PC-3 (cell line): ENCODE measurements at regions not wholly inside any gene's neighbourhood (a gene's known extent, or its start where the extent isn't known, plus 50 kb on each side); places are given as distances from the start of the nearest gene placed in this dataset.

Source experiments
- ATAC-seq: fragments of 200-7000 bp; cut with Tn5 transposase; 2 replicates; pipeline ENCODE4 v1.9.1; 2020; ENCODE audit warnings: mild to moderate bottlenecking, moderate library complexity
- BruUV-seq: library from RNA; stranded (reverse); fragments of 400-500 nt; replicated peaks from 2 replicates; lab custom pipeline; 2021; lab: Mats Ljungman, UMichigan
- CTCF ChIA-PET: fragments of 300-600 bp; sonication (Branson Sonifier 250); formaldehyde crosslinking; loops from one replicate; lab custom pipeline; 2022; ENCODE audit warnings: antibody characterized with exemption; lab: Charles Lee
- POLR2A ChIA-PET: fragments of 300-600 bp; sonication (Branson Sonifier 250); formaldehyde crosslinking; loops from one replicate; lab custom pipeline; 2022; ENCODE audit warnings: antibody characterized with exemption; ENCODE audit not compliant: unreplicated experiment; lab: Charles Lee
- DNase-seq: peaks from one replicate; pipeline ENCODE4 v3.0.0-alpha.2; 2015
- H2AFZ ChIP-seq: fragments of 300-600 bp; sonication (generic); 2 replicates; pipeline ENCODE4 v1.6.0; 2016; ENCODE audit warnings: antibody characterized with exemption, low read length
- H3F3A ChIP-seq: fragments of 300-600 bp; sonication (generic); one replicate; pipeline ENCODE4 v1.6.0; 2017; ENCODE audit warnings: antibody characterized with exemption, low read length, control low read depth, mild to moderate bottlenecking; ENCODE audit not compliant: unreplicated experiment
- H3K27ac ChIP-seq: fragments of 300-600 bp; sonication (generic); 2 replicates; pipeline ENCODE4 v1.5.1; 2016; ENCODE audit warnings: mild to moderate bottlenecking, low read length
- H3K27me3 ChIP-seq: fragments of 300-600 bp; sonication (generic); 2 replicates; pipeline ENCODE4 v1.6.1; 2016; ENCODE audit warnings: low read length, mixed read lengths
- H3K36me3 ChIP-seq: fragments of 300-600 bp; sonication (generic); 2 replicates; pipeline ENCODE4 v1.6.1; 2016; ENCODE audit warnings: low read depth, mixed run types, low read length, mixed read lengths
- H3K4me1 ChIP-seq: fragments of 300-600 bp; sonication (generic); 2 replicates; pipeline ENCODE4 v1.5.1; 2016; ENCODE audit warnings: low read length; ENCODE audit not compliant: insufficient read depth
- H3K4me2 ChIP-seq: fragments of 300-600 bp; sonication (generic); 2 replicates; pipeline ENCODE4 v1.6.0; 2016; ENCODE audit warnings: low read length
- H3K4me3 ChIP-seq: fragments of 300-600 bp; sonication (generic); 2 replicates; pipeline ENCODE4 v1.5.1; 2016; ENCODE audit warnings: mild to moderate bottlenecking, low read length, mixed read lengths
- H3K79me2 ChIP-seq: fragments of 300-600 bp; sonication (generic); 2 replicates; pipeline ENCODE4 v1.6.1; 2017; ENCODE audit warnings: low read length, mixed read lengths
- H3K9ac ChIP-seq: fragments of 300-600 bp; sonication (generic); 2 replicates; pipeline ENCODE4 v1.6.0; 2016; ENCODE audit warnings: mild to moderate bottlenecking, low read length
- H3K9me2 ChIP-seq: fragments of 300-600 bp; sonication (generic); replicated peaks from 2 replicates; pipeline ENCODE4 v1.6.1; 2016; ENCODE audit warnings: mixed run types, low read length, mixed read lengths
- H3K9me3 ChIP-seq: fragments of 300-600 bp; sonication (generic); 2 replicates; pipeline ENCODE4 v1.6.1; 2016; ENCODE audit warnings: low read length, mixed read lengths
- H4K20me1 ChIP-seq: fragments of 300-600 bp; sonication (generic); 2 replicates; pipeline ENCODE4 v1.6.1; 2016; ENCODE audit warnings: low read length, mixed read lengths
- EZH2 ChIP-seq: fragments of 300-600 bp; sonication (generic); IDR thresholded peaks from one replicate; pipeline ENCODE4 v1.6.1; 2017; ENCODE audit warnings: antibody characterized with exemption, mild to moderate bottlenecking, low read length; ENCODE audit not compliant: unreplicated experiment
- EZH2phosphoT487 ChIP-seq: fragments of 300-600 bp; sonication (generic); IDR thresholded peaks from 2 replicates; pipeline ENCODE4 v1.6.1; 2018; ENCODE audit warnings: mild to moderate bottlenecking, antibody characterized with exemption, low read length, borderline replicate concordance
- intact Hi-C: fragments of 100-400 bp; cut with micrococcal nuclease; formaldehyde crosslinking; loops from 2 replicates; pipeline ENCODE4 v1.9.0; 2023
- TF ChIP-seq, protein P1 (sequence below): fragments of 300-600 bp; sonication (generic); conservative IDR thresholded peaks from 2 replicates; pipeline ENCODE4 v1.5.1; 2017; ENCODE audit warnings: antibody characterized with exemption, low read depth, mild to moderate bottlenecking, low read length

DNA sequence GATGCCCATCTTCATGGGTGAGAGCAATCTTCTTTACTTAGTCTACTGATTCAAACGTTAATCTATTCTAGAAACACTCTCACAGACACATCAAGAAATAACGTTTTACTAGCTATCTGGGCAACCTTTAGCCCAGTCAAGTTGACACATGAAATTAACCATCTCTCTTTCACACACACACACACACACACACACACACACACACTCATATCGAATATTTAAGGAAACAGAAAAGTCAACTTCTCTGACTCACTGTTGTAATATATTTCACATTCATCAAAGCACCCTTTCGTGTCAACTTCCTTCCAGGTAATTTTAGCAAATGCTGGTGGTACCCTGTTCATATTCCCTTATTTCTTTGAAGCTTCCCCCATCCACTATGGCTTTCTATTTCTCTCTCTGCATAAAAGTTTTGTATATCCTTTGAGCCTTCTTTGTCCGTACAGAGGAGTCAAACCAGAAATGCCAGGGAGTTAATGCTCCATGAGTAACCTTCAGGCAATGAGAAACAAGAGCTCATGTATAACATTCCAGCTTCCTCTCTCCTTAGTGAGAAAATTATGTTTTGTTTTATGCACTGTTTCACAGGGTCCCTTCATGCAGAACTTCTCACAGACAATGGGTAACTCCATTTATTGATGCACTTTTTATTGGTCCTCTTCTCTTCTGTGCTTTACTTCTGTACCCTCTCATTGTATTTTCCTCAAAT lies 335.5 kb upstream of the CBLB start:
- Histone ChIP-seq H3K9ac (no peak overlapping the region), H3F3A (no peaks in the 10 kb centered on the region), H3K36me3 (no peaks in the 10 kb centered on the region), H3K9me3 (no peaks in the 10 kb centered on the region), H3K79me2 (no peaks in the 10 kb centered on the region), H4K20me1 (no peaks in the 10 kb centered on the region), H2AFZ (no peak overlapping the region), H3K4me3 (no peak overlapping the region), H3K4me2 (no peak overlapping the region), H3K9me2 (no peaks in the 10 kb centered on the region), H3K27ac (no peak overlapping the region), H3K27me3 (no peaks in the 10 kb centered on the region), H3K4me1 (no peaks in the 10 kb centered on the region)
- no peak for ATAC-seq
- peak; percentile 12 for DNase-seq
- no TSS peak for BruUV-seq
- TF ChIP-seq EZH2phosphoT487 (no peak), EZH2 (no peak)
- TF ChIP-seq, protein P1, sequence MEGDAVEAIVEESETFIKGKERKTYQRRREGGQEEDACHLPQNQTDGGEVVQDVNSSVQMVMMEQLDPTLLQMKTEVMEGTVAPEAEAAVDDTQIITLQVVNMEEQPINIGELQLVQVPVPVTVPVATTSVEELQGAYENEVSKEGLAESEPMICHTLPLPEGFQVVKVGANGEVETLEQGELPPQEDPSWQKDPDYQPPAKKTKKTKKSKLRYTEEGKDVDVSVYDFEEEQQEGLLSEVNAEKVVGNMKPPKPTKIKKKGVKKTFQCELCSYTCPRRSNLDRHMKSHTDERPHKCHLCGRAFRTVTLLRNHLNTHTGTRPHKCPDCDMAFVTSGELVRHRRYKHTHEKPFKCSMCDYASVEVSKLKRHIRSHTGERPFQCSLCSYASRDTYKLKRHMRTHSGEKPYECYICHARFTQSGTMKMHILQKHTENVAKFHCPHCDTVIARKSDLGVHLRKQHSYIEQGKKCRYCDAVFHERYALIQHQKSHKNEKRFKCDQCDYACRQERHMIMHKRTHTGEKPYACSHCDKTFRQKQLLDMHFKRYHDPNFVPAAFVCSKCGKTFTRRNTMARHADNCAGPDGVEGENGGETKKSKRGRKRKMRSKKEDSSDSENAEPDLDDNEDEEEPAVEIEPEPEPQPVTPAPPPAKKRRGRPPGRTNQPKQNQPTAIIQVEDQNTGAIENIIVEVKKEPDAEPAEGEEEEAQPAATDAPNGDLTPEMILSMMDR = no peak
- intact Hi-C loops = no loop called here
- CTCF ChIA-PET = no interaction called here
- POLR2A ChIA-PET = no interaction called here

DNA sequence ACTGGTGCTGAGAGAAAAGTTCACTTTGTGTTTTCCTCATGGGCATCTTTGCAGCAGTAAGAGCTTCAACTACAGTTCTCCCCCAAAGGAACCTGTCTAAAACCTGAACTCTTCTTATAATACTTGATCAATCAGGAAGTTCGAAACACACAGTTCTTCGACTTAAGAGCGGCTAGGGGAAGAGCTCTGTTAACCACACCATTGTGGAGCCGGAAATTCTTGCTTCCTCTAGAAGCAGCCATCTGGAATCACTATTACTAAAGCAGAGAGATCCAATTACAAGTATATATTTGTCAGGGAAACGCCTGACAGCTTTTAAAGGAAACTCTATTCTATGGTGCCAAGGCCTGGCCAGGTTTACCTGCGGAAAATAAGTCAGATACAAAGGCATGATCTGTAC lies 337.3 kb upstream of the CBLB start:
- Histone ChIP-seq H3K27ac (no peak overlapping the region), H3K4me3 (no peak overlapping the region), H3K36me3 (no peaks in the 10 kb centered on the region), H3K9me2 (no peaks in the 10 kb centered on the region), H3K9ac (no peak overlapping the region), H3F3A (no peaks in the 10 kb centered on the region), H3K9me3 (no peaks in the 10 kb centered on the region), H3K79me2 (no peaks in the 10 kb centered on the region), H3K27me3 (no peaks in the 10 kb centered on the region), H2AFZ (no peak overlapping the region), H3K4me2 (no peak overlapping the region), H4K20me1 (no peaks in the 10 kb centered on the region), H3K4me1 (no peaks in the 10 kb centered on the region; the same call in 1 of the 2 replicates)
- no TSS peak for BruUV-seq
- intact Hi-C loops = loop anchor here (5.0 kb wide), 2 partner anchors 89 to 194 kb away; no protein-coding TSS in a partner anchor
- POLR2A ChIA-PET = interaction anchor here (0.7 kb wide), 1 partner anchor 256 kb away, joined by 3 read pairs; no protein-coding TSS in a partner anchor
- DNase-seq = peak; percentile 14
- CTCF ChIA-PET = no interaction called here
- no peak for TF ChIP-seq EZH2phosphoT487
- TF ChIP-seq, protein P1 = no peak
- TF ChIP-seq EZH2 = no peak
- no peak for ATAC-seq

DNA sequence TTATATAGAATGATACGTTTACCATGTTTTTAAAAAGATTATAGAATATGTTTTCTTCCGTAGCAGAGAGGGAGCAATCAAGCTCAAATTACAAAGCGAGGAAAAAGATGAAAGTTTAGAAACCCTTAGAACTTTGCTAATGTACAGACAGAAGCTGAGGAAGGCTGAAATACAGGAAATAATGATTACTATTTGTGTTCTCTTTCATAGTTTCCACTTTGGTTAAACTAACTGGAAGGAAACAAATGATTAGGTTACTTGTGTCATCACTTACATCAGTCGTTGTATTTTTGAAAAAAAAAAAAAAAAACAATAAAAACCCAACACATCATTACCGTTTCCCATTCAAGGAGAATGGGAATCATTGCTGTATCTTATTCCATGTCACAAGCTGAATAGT lies 337.8 kb upstream of the CBLB start:
- no peaks in the 10 kb centered on the region for H4K20me1 ChIP-seq
- CTCF ChIA-PET = no interaction called here
- H2AFZ ChIP-seq = no peak overlapping the region
- H3K36me3 ChIP-seq = no peaks in the 10 kb centered on the region
- no peaks in the 10 kb centered on the region for H3K79me2 ChIP-seq
- H3K27me3 ChIP-seq = no peaks in the 10 kb centered on the region
- H3F3A ChIP-seq = no peaks in the 10 kb centered on the region
- POLR2A ChIA-PET = no interaction called here
- no peak for TF ChIP-seq EZH2phosphoT487
- TF ChIP-seq, protein P1 = no peak
- no peak for TF ChIP-seq EZH2
- BruUV-seq = no TSS peak
- H3K4me2 ChIP-seq = no peak overlapping the region
- no peaks in the 10 kb centered on the region for H3K9me3 ChIP-seq
- no peak overlapping the region for H3K4me3 ChIP-seq
- intact Hi-C loops = loop anchor here (5.0 kb wide), 2 partner anchors 89 to 194 kb away; no protein-coding TSS in a partner anchor
- no peak overlapping the region for H3K27ac ChIP-seq
- no peak for DNase-seq
- no peak overlapping the region for H3K9ac ChIP-seq
- ATAC-seq = no peak
- no peaks in the 10 kb centered on the region for H3K9me2 ChIP-seq
- H3K4me1 ChIP-seq = no peaks in the 10 kb centered on the region; the same call in 1 of the 2 replicates
